ENCODE measurements at regions not wholly inside any gene's neighbourhood (a gene's known extent, or its start where the extent isn't known, plus 50 kb on each side); places are given as distances from the start of the nearest gene placed in this dataset.

- no peaks in the 10 kb centered on the region for H3K4me1 ChIP-seq (ENCODE audit: control insufficient read depth, insufficient read depth, low read length)
- H3K9me3 ChIP-seq (replicated peaks; ENCODE audit: low read length): no peaks in the 10 kb centered on the region
- H3K36me3 ChIP-seq (ENCODE audit: insufficient read depth, low read length): no peaks in the 10 kb centered on the region
- H3K9ac ChIP-seq (ENCODE audit: low read depth, low read length): no peak overlapping the region
- H3K27me3 ChIP-seq (ENCODE audit: control insufficient read depth, insufficient read depth, low read length): peaks cover 8% of the 10 kb centered on the region
- H3K4me3 ChIP-seq (ENCODE audit: low read length): no peak overlapping the region
- no peak overlapping the region for H3K4me2 ChIP-seq (ENCODE audit: low read length)
Measured at GRCh38 chr2:217004656-217005055, 144.8 kb upstream of the TNP1 start.

- Histone ChIP-seq H3K9ac (ENCODE audit: low read depth, low read length) (no peak overlapping the region), H3K4me2 (ENCODE audit: low read length) (no peak overlapping the region), H3K4me1 (ENCODE audit: control insufficient read depth, insufficient read depth, low read length) (no peaks in the 10 kb centered on the region), H3K4me3 (ENCODE audit: low read length) (no peak overlapping the region), H3K9me3 (replicated peaks; ENCODE audit: low read length) (no peaks in the 10 kb centered on the region), H3K36me3 (ENCODE audit: insufficient read depth, low read length) (no peaks in the 10 kb centered on the region), H3K27me3 (ENCODE audit: control insufficient read depth, insufficient read depth, low read length) (peaks cover 6% of the 10 kb centered on the region)
Measured at GRCh38 chr2:217001740-217002139, 141.9 kb upstream of the TNP1 start.

- Histone ChIP-seq H3K4me3 (ENCODE audit: low read length) (no peak overlapping the region), H3K36me3 (ENCODE audit: insufficient read depth, low read length) (no peaks in the 10 kb centered on the region), H3K27me3 (ENCODE audit: control insufficient read depth, insufficient read depth, low read length) (peaks cover 7% of the 10 kb centered on the region), H3K9me3 (replicated peaks; ENCODE audit: low read length) (no peaks in the 10 kb centered on the region), H3K4me1 (ENCODE audit: control insufficient read depth, insufficient read depth, low read length) (no peaks in the 10 kb centered on the region), H3K9ac (ENCODE audit: low read depth, low read length) (no peak overlapping the region), H3K4me2 (ENCODE audit: low read length) (no peak overlapping the region)
Measured at GRCh38 chr2:217000406-217000805, 140.5 kb upstream of the TNP1 start.

GRCh38 chr2:216996279-216996845 lies 136.5 kb upstream of the TNP1 start:
- H3K27me3 ChIP-seq (ENCODE audit: control insufficient read depth, insufficient read depth, low read length): peaks cover 10% of the 10 kb centered on the region
- no peaks in the 10 kb centered on the region for H3K4me1 ChIP-seq (ENCODE audit: control insufficient read depth, insufficient read depth, low read length)
- H3K4me3 ChIP-seq (ENCODE audit: low read length): no peak overlapping the region
- H3K9ac ChIP-seq (ENCODE audit: low read depth, low read length): no peak overlapping the region
- H3K4me2 ChIP-seq (ENCODE audit: low read length): no peak overlapping the region
- no peaks in the 10 kb centered on the region for H3K9me3 ChIP-seq (replicated peaks; ENCODE audit: low read length)
- no peaks in the 10 kb centered on the region for H3K36me3 ChIP-seq (ENCODE audit: insufficient read depth, low read length)

- Histone ChIP-seq H3K36me3 (ENCODE audit: insufficient read depth, low read length) (no peaks in the 10 kb centered on the region), H3K9me3 (replicated peaks; ENCODE audit: low read length) (no peaks in the 10 kb centered on the region)
Measured at GRCh38 chr2:216994353-216994854, 134.5 kb upstream of the TNP1 start.

GRCh38 chr2:216992056-216992675 lies 132.3 kb upstream of the TNP1 start:
- Histone ChIP-seq H3K9me3 (replicated peaks; ENCODE audit: low read length) (no peaks in the 10 kb centered on the region), H3K27me3 (ENCODE audit: control insufficient read depth, insufficient read depth, low read length) (peaks cover 20% of the 10 kb centered on the region), H3K36me3 (ENCODE audit: insufficient read depth, low read length) (no peaks in the 10 kb centered on the region), H3K4me1 (ENCODE audit: control insufficient read depth, insufficient read depth, low read length) (no peaks in the 10 kb centered on the region), H3K9ac (ENCODE audit: low read depth, low read length) (no peak overlapping the region), H3K4me2 (ENCODE audit: low read length) (no peak overlapping the region), H3K4me3 (ENCODE audit: low read length) (no peak overlapping the region)

More at GRCh38 chr2:216994353-216994854, 134.5 kb upstream of the TNP1 start:
- H3K9ac ChIP-seq (ENCODE audit: low read depth, low read length): no peak overlapping the region
- H3K4me3 ChIP-seq (ENCODE audit: low read length): no peak overlapping the region
- H3K27me3 ChIP-seq (ENCODE audit: control insufficient read depth, insufficient read depth, low read length): peaks cover 17% of the 10 kb centered on the region
- H3K4me2 ChIP-seq (ENCODE audit: low read length): no peak overlapping the region
- H3K4me1 ChIP-seq (ENCODE audit: control insufficient read depth, insufficient read depth, low read length): no peaks in the 10 kb centered on the region

- Histone ChIP-seq H3K36me3 (ENCODE audit: insufficient read depth, low read length) (no peaks in the 10 kb centered on the region), H3K27me3 (ENCODE audit: control insufficient read depth, insufficient read depth, low read length) (peaks cover 20% of the 10 kb centered on the region), H3K4me1 (ENCODE audit: control insufficient read depth, insufficient read depth, low read length) (no peaks in the 10 kb centered on the region), H3K9me3 (replicated peaks; ENCODE audit: low read length) (no peaks in the 10 kb centered on the region), H3K9ac (ENCODE audit: low read depth, low read length) (no peak overlapping the region), H3K4me2 (ENCODE audit: low read length) (no peak overlapping the region), H3K4me3 (ENCODE audit: low read length) (no peak overlapping the region)
Measured at GRCh38 chr2:216991563-216991962, 131.7 kb upstream of the TNP1 start.

- H3K4me3 ChIP-seq (ENCODE audit: low read length): no peak overlapping the region
- H3K9ac ChIP-seq (ENCODE audit: low read depth, low read length): no peak overlapping the region
- H3K36me3 ChIP-seq (ENCODE audit: insufficient read depth, low read length): no peaks in the 10 kb centered on the region
- H3K9me3 ChIP-seq (replicated peaks; ENCODE audit: low read length): no peaks in the 10 kb centered on the region
- peaks cover 12% of the 10 kb centered on the region for H3K27me3 ChIP-seq (ENCODE audit: control insufficient read depth, insufficient read depth, low read length)
- H3K4me2 ChIP-seq (ENCODE audit: low read length): no peak overlapping the region
- no peaks in the 10 kb centered on the region for H3K4me1 ChIP-seq (ENCODE audit: control insufficient read depth, insufficient read depth, low read length)
Measured at GRCh38 chr2:216989340-216990129, 129.7 kb upstream of the TNP1 start.

- Histone ChIP-seq H3K4me3 (ENCODE audit: low read length) (no peak overlapping the region), H3K27me3 (ENCODE audit: control insufficient read depth, insufficient read depth, low read length) (peaks cover 12% of the 10 kb centered on the region), H3K4me2 (ENCODE audit: low read length) (no peak overlapping the region), H3K9me3 (replicated peaks; ENCODE audit: low read length) (no peaks in the 10 kb centered on the region), H3K4me1 (ENCODE audit: control insufficient read depth, insufficient read depth, low read length) (no peaks in the 10 kb centered on the region), H3K36me3 (ENCODE audit: insufficient read depth, low read length) (no peaks in the 10 kb centered on the region), H3K9ac (ENCODE audit: low read depth, low read length) (no peak overlapping the region)
Measured at GRCh38 chr2:216987252-216987821, 127.5 kb upstream of the TNP1 start.

GRCh38 chr2:216985658-216986141 lies 125.8 kb upstream of the TNP1 start:
- Histone ChIP-seq H3K4me2 (ENCODE audit: low read length) (no peak overlapping the region), H3K36me3 (ENCODE audit: insufficient read depth, low read length) (no peaks in the 10 kb centered on the region), H3K4me3 (ENCODE audit: low read length) (no peak overlapping the region), H3K27me3 (ENCODE audit: control insufficient read depth, insufficient read depth, low read length) (peaks cover 12% of the 10 kb centered on the region), H3K4me1 (ENCODE audit: control insufficient read depth, insufficient read depth, low read length) (no peaks in the 10 kb centered on the region), H3K9me3 (replicated peaks; ENCODE audit: low read length) (no peaks in the 10 kb centered on the region), H3K9ac (ENCODE audit: low read depth, low read length) (no peak overlapping the region)

GRCh38 chr2:216984937-216985336 lies 125.1 kb upstream of the TNP1 start:
- H3K36me3 ChIP-seq (ENCODE audit: insufficient read depth, low read length): no peaks in the 10 kb centered on the region
- H3K4me3 ChIP-seq (ENCODE audit: low read length): no peak overlapping the region
- no peak overlapping the region for H3K9ac ChIP-seq (ENCODE audit: low read depth, low read length)
- no peaks in the 10 kb centered on the region for H3K9me3 ChIP-seq (replicated peaks; ENCODE audit: low read length)
- no peak overlapping the region for H3K4me2 ChIP-seq (ENCODE audit: low read length)
- no peaks in the 10 kb centered on the region for H3K4me1 ChIP-seq (ENCODE audit: control insufficient read depth, insufficient read depth, low read length)
- peaks cover 6% of the 10 kb centered on the region for H3K27me3 ChIP-seq (ENCODE audit: control insufficient read depth, insufficient read depth, low read length)

Data from skeletal muscle satellite cell (primary cell).